ENCODE measurements at regions not wholly inside any gene's neighbourhood (a gene's known extent, or its start where the extent isn't known, plus 50 kb on each side); places are given as distances from the start of the nearest gene placed in this dataset.

DNA sequence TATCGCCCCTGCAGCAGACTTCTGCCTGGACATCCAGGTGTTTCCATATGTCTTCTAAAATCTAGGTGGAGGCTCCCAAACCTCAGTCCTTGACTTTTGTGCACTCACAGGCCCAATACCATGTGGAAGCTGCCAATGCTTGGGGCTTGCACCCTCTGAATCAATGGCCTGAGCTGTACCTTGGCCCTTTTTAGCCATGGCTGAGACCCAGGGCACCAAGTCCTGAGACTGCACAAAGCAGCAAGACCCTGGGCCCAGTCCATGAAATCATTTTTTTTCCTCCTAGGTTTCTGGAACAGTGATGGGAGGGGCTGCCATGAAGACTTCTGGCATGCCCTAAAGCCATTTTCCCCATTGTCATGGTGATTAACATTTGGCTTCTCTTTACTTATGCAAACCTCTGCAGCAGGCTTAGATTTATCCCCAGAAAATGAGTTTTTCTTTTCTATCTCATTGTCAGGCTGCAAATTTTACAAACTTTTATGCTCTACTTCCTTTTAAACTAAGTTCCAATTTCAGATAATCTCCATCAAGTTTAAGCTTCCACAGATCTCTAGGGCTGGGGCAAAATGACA is 1445.8 kb upstream of the FLRT2 start:
- TF ChIP-seq CTCF (IDR thresholded peaks at IDR 0.05; ENCODE audit: low read length) (no peak), EZH2 (IDR thresholded peaks at IDR 0.05; ENCODE audit: borderline replicate concordance, low read length) (no peak)
